ENCODE measurements at regions not wholly inside any gene's neighbourhood (a gene's known extent, or its start where the extent isn't known, plus 50 kb on each side); places are given as distances from the start of the nearest gene placed in this dataset.

DNA sequence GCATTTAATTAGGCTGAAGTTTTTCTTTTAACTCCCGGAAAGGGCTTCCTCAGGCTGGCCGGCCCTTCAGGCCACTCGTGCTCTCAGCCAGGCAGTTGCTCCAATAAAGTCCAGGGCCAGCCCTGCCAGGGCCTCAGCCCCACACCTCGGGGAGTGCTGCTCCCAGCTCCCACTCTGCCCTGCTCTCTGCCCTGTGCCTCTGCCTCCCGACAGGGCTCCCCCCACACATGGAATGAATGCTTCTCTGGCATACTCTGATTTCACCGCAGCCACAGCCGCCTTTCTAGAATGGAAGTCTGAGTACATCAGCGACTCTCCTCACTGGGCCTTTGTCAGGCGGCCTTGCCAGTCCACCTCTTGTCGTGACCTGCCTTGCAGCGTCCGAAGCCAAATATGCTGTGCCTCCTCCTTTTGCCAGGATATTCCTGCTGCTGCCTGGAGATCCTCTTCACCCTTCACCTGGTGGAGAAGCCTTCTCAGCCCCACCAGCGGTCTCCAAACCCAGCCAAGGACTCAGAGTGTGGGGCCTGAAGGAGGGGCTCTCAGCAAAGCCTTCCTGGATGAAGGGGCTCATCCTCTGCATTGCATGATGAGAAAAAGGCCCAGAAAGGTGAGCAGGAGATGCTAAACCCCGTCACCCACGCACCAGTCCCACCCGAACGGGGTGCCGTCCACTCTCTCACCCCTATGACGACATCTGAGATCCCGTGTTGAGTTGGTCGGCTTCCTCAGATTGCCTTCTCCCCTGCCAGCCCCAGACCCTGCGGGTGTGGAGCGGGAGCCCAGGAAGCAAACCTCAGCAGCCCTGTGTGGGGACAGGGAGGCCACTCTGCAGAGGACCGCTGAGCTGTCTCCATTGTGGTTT lies 472.7 kb upstream of the HS6ST1 start:
- no peak overlapping the region for H3K4me3 ChIP-seq (ENCODE audit: low read length)
- H3K27me3 ChIP-seq (ENCODE audit: insufficient read depth, low read length), result no peaks in the 10 kb centered on the region
- H3K9me3 ChIP-seq (ENCODE audit: low read depth, low read length), result no peaks in the 10 kb centered on the region
- H3K4me1 ChIP-seq (ENCODE audit: insufficient read depth, low read length), result no peaks in the 10 kb centered on the region

DNA sequence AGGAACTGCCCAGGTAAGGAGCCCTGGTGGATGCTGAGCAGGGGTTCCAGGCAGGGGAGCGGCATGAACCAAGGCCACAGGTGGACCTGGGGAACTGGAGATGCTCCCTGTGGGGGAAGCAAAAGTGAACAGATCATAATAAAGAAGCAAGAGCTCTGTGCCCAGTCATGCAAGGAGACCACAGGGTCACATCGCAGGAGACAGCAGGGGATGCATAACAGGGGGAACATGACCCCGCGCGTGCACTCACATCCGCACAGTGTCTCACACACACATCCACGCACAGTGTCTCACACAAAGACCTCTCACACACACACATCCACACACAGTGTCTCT lies 473.3 kb upstream of the HS6ST1 start:
- no peaks in the 10 kb centered on the region for H3K27me3 ChIP-seq (ENCODE audit: insufficient read depth, low read length)
- no peaks in the 10 kb centered on the region for H3K4me1 ChIP-seq (ENCODE audit: insufficient read depth, low read length)
- no peaks in the 10 kb centered on the region for H3K9me3 ChIP-seq (ENCODE audit: low read depth, low read length)
- H3K4me3 ChIP-seq (ENCODE audit: low read length), result no peak overlapping the region

DNA sequence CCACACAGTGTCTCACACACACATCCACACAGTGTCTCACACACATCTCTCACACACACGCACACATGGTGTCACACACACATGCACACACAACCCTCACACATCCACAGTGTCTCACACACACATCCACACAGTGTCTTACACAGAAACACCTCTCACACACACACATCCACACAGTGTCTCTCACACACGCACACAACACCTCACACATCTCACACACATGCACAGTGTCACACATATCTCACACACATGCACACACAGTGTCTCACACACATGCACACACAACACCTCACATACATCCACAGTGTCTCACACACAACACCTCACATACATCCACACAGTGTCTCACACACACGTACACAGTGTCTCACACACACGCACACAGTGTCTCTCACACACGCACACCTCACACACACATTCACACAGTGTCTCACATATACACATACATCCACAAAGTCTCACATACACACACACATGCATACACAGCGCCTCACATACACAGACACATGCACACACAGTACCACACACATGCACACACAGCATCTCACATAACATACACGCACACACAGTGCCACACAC lies 473.9 kb upstream of the HS6ST1 start:
- no peak overlapping the region for H3K4me3 ChIP-seq (ENCODE audit: low read length)

DNA sequence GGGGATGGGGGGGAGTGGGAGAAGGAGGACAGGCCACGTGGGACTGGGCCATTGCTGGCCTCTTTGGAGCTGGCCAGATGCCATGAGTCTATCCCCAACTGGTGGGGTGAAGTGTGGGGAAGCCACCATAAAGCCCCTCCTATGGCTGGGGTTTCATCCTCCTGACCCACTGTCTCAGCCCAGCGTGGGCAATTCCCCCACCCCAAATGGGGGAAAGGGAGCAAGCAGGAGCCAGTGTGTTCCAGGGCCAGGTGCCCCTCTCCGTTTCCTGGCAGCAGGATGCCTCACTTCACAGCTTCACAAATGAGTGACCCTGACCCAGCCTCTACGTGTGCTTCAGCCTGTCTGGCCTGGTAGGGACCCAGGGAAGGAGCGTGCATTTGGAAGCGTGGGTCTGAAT lies 474.7 kb upstream of the HS6ST1 start:
- no peak overlapping the region for H3K4me3 ChIP-seq (ENCODE audit: low read length)
- no peaks in the 10 kb centered on the region for H3K27me3 ChIP-seq (ENCODE audit: insufficient read depth, low read length)
- H3K4me1 ChIP-seq (ENCODE audit: insufficient read depth, low read length), result no peaks in the 10 kb centered on the region
- no peaks in the 10 kb centered on the region for H3K9me3 ChIP-seq (ENCODE audit: low read depth, low read length)

More for the DNA sequence above, 473.9 kb upstream of the HS6ST1 start:
- H3K9me3 ChIP-seq (ENCODE audit: low read depth, low read length), result no peaks in the 10 kb centered on the region
- no peaks in the 10 kb centered on the region for H3K27me3 ChIP-seq (ENCODE audit: insufficient read depth, low read length)
- H3K4me1 ChIP-seq (ENCODE audit: insufficient read depth, low read length), result no peaks in the 10 kb centered on the region

DNA sequence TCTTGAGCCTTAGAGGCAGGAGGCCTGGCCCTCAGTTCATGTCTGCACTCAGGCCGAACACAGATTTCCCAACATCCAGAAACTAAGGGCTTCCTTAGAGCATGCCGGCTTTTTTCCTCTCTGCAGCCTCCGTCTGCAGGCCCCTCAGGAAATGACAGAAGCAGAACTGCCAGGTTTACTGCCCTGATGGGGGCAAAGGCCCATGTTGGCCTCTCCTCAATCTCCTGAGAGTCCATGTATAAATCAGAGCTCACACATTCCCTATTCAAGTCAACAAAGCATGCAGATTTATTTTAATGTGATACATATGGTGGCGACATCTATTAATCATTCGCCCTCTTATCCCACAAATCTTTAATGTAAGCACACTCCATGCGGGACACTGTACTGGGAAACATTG lies 475.6 kb upstream of the HS6ST1 start:
- H3K4me1 ChIP-seq (ENCODE audit: insufficient read depth, low read length), result no peaks in the 10 kb centered on the region

DNA sequence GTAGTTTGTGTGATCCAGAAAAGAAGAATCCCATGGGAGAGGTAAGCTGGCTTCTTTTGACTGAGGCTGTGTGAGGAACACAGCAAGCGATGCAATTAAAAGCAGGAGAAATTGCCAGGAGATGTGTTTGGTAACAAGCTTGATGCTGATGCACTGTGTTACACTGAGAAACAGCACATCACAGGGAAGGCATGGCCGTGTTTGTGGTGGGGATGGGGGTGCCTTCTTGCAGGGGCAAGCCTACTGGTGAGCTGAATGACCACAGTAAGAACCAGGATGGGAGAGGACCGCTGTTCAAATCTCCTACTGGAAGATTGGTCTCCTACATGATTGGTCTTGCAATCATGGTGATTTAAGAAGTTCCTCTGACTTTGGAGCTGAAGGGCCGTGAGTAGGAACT lies 477.7 kb upstream of the HS6ST1 start:
- H3K4me3 ChIP-seq (ENCODE audit: low read length), result no peak overlapping the region
- H3K4me1 ChIP-seq (ENCODE audit: insufficient read depth, low read length), result no peaks in the 10 kb centered on the region
- H3K27me3 ChIP-seq (ENCODE audit: insufficient read depth, low read length), result no peaks in the 10 kb centered on the region
- H3K9me3 ChIP-seq (ENCODE audit: low read depth, low read length), result no peaks in the 10 kb centered on the region

More for the DNA sequence above, 475.6 kb upstream of the HS6ST1 start:
- Histone ChIP-seq H3K9me3 (ENCODE audit: low read depth, low read length) (no peaks in the 10 kb centered on the region), H3K27me3 (ENCODE audit: insufficient read depth, low read length) (no peaks in the 10 kb centered on the region), H3K4me3 (ENCODE audit: low read length) (no peak overlapping the region)

DNA sequence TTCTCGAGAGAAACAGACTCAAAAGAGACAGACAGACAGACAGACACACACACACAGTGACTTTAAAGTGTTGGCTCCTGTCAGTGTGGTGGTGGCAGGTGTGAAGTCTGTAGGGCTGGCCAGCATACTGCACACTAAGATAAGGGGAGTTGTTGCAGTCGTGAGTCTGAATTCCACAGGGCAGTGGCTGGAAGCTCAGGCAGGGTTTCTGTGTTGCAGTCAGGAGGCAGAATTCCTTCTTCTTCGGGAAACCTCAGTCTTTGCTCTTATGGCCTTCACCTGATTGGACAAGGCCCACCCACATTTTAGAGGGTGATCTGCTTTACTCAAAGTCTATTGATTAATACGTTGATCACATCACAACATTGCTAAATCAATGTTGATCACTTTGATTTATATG lies 478.4 kb upstream of the HS6ST1 start:
- no peak overlapping the region for H3K4me3 ChIP-seq (ENCODE audit: low read length)
- no peaks in the 10 kb centered on the region for H3K27me3 ChIP-seq (ENCODE audit: insufficient read depth, low read length)
- no peaks in the 10 kb centered on the region for H3K4me1 ChIP-seq (ENCODE audit: insufficient read depth, low read length)
- H3K9me3 ChIP-seq (ENCODE audit: low read depth, low read length), result no peaks in the 10 kb centered on the region

DNA sequence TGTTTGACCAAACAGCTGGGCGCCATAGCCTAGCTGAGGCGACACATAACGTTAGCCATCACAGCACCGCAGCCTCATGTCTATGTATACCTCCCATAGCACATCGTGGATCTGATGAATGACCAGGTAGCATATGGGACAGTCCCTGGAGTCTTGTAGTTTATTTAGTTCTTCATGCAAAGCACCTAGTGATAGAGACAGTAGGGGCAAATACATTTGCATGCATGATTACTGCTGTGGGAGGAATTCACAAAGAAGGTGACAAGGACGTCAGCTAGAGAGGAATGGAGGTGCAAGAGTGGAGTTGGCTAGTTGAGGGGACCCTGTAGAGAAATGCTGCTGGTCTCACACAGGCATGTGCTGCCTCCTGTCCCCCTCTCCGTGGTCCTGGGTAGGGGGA lies 478.9 kb upstream of the HS6ST1 start:
- Histone ChIP-seq H3K4me3 (ENCODE audit: low read length) (no peak overlapping the region), H3K27me3 (ENCODE audit: insufficient read depth, low read length) (no peaks in the 10 kb centered on the region), H3K4me1 (ENCODE audit: insufficient read depth, low read length) (no peaks in the 10 kb centered on the region), H3K9me3 (ENCODE audit: low read depth, low read length) (no peaks in the 10 kb centered on the region)

DNA sequence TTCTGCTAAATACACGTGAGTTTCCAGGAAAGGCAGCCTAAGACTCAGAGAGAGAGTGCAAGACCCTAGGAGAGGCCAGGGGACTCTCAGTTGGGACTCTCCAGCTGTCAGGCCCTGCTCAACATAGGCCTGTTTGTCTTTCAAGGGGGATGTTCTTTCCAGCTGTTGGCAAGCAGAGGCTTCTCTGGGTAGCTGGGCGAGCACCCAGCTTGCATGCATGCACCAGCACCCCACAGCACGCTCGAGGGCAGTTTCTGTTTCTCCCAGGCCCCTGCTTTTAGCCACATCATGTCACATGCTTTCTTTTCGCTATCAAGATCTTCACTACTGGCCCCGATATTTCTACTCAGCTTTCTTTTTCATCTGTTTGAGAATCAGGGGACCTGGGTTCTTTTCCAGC lies 479.3 kb upstream of the HS6ST1 start:
- no peaks in the 10 kb centered on the region for H3K4me1 ChIP-seq (ENCODE audit: insufficient read depth, low read length)
- no peaks in the 10 kb centered on the region for H3K27me3 ChIP-seq (ENCODE audit: insufficient read depth, low read length)
- no peaks in the 10 kb centered on the region for H3K9me3 ChIP-seq (ENCODE audit: low read depth, low read length)
- H3K4me3 ChIP-seq (ENCODE audit: low read length), result no peak overlapping the region

DNA sequence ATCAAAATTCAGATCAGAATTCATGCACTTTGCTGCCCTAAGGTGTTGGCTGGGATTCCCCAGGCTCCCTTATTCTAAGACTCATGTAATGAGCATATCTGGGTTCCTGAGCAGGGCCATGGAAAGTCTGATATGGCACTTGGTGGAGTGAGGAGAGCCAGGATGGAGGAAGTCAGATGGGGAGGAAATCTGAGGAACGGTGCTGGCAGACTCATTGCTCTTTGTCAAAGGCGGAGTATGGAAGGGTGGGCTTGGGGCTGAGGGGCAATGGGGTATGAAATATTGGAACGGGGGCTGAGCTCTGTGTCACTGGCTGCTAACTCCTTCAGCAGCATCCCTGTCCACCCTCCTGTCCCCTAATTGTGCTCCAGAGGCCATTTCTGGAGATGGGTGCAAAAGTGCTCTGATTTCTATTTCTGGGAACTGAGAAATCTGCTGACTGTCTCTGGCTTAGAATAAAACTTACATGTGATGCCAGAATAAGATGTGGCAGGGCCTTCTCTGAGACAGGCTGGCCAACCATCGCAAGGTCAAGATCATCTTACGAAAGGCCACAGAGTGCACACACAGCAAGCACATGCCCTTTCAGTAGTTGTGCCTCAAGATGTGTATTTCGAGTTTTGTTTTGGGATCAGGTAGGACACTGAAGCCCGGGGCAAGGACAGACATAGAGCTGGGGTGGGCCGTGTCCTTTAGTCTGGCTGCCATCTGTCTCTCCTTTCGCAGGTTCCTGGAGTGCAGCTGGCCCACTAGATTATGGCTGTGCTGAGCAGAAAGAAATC lies 480.0 kb upstream of the HS6ST1 start:
- no peak overlapping the region for H3K4me3 ChIP-seq (ENCODE audit: low read length)
- no peaks in the 10 kb centered on the region for H3K4me1 ChIP-seq (ENCODE audit: insufficient read depth, low read length)
- no peaks in the 10 kb centered on the region for H3K27me3 ChIP-seq (ENCODE audit: insufficient read depth, low read length)
- H3K9me3 ChIP-seq (ENCODE audit: low read depth, low read length), result no peaks in the 10 kb centered on the region

DNA sequence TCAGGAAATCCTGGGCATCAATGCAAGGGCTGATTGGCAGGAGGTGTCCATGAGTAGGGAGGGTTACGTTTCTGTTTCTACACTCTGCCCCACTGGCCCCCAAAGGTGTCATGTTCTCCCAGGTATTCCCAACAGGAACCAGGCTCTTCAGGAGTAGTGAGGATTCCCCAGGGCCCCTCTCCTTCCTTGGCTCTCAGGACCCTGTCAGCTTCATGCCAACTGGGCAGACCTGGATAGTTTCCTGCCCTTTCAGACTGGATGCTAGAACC lies 480.6 kb upstream of the HS6ST1 start:
- Histone ChIP-seq H3K9me3 (ENCODE audit: low read depth, low read length) (no peaks in the 10 kb centered on the region), H3K4me1 (ENCODE audit: insufficient read depth, low read length) (no peaks in the 10 kb centered on the region), H3K4me3 (ENCODE audit: low read length) (no peak overlapping the region)

DNA sequence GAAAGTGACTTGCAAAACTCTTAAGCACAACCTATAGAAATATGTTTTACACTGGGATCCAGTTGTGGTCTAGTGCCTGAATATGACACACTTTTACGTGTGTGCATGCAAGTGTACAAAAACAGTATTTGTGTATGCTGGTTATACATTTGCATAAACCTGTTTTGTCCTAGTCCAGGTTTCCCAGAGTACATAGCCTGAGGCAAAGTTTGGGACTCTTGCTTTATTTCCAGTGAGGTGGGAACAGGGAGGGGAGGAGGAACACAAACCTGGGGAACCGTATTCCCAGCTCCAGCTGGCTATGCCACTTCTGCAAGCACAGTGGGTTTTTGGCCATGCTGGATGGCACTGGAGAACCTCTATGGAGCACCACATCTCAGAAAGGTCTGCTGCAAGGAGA lies 481.1 kb upstream of the HS6ST1 start:
- Histone ChIP-seq H3K9me3 (ENCODE audit: low read depth, low read length) (no peaks in the 10 kb centered on the region), H3K27me3 (ENCODE audit: insufficient read depth, low read length) (no peaks in the 10 kb centered on the region), H3K4me3 (ENCODE audit: low read length) (no peak overlapping the region)

More for the DNA sequence above, 480.6 kb upstream of the HS6ST1 start:
- H3K27me3 ChIP-seq (ENCODE audit: insufficient read depth, low read length), result no peaks in the 10 kb centered on the region

DNA sequence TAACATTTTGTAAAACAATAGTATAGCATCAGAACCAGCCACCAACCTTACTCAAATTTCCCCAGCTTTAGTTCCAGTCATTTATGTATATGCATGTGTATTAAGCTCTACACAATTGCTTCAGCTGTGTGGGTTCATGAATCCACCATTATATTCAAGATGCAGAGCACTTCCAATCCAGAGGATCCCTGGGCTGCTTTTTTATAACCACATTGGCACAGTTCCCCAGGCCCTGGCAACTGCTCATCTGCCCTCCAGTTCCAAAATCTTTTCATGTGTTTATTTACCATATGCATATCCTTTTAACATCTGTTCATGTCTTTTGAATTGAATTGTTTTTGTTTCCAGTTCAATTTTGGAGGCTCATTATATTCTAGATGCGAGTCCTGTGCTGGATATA lies 482.9 kb upstream of the HS6ST1 start:
- Histone ChIP-seq H3K4me1 (ENCODE audit: insufficient read depth, low read length) (no peaks in the 10 kb centered on the region), H3K9me3 (ENCODE audit: low read depth, low read length) (no peaks in the 10 kb centered on the region), H3K4me3 (ENCODE audit: low read length) (no peak overlapping the region), H3K27me3 (ENCODE audit: insufficient read depth, low read length) (no peaks in the 10 kb centered on the region)

More for the DNA sequence above, 481.1 kb upstream of the HS6ST1 start:
- H3K4me1 ChIP-seq (ENCODE audit: insufficient read depth, low read length), result no peaks in the 10 kb centered on the region

DNA sequence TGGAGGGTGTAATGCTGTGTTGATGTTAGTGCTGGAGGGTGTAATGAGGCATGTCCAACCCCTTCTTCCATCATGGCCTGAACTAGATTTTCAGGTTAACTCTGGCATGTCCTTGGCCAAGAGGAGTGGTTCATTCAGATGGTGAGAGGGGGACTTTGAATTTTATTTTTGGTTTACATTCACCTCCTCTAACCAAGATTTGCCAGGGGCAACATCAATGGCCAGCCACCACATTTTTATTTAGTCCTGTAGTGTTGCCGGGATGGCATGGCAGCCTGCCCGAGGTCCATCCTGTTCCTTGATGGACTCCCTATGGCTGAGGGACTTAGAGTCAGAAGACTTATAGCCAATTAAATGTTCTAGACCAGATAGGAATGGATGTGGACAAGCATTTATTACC lies 484.6 kb upstream of the HS6ST1 start:
- no peaks in the 10 kb centered on the region for H3K9me3 ChIP-seq (ENCODE audit: low read depth, low read length)
- no peaks in the 10 kb centered on the region for H3K27me3 ChIP-seq (ENCODE audit: insufficient read depth, low read length)
- H3K4me1 ChIP-seq (ENCODE audit: insufficient read depth, low read length), result no peaks in the 10 kb centered on the region
- H3K4me3 ChIP-seq (ENCODE audit: low read length), result no peak overlapping the region

DNA sequence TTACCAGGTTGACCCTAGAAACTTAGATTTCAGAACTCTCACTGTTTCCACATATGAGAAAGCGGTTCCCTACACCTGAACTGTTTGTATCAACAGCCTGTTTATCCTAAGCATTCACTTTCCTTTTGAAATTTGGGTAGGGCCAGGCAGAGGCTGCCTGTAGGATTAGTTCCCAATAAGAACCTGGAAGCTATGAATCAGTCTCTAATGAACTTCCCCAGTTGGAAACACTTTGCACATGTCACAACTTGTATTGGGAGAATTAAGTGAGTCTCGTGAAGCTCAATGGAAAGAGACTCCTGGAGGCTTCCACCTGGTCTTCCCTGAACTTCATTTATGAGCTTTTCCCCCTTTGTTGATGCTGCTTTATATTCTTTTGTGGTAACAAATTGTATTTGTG lies 486.6 kb upstream of the HS6ST1 start:
- no peaks in the 10 kb centered on the region for H3K9me3 ChIP-seq (ENCODE audit: low read depth, low read length)

More for the DNA sequence above, 486.6 kb upstream of the HS6ST1 start:
- no peaks in the 10 kb centered on the region for H3K4me1 ChIP-seq (ENCODE audit: insufficient read depth, low read length)
- no peaks in the 10 kb centered on the region for H3K27me3 ChIP-seq (ENCODE audit: insufficient read depth, low read length)
- no peak overlapping the region for H3K4me3 ChIP-seq (ENCODE audit: low read length)

Data from mononuclear cell (primary cell).